ENCODE measurements at regions not wholly inside any gene's neighbourhood (a gene's known extent, or its start where the extent isn't known, plus 50 kb on each side); places are given as distances from the start of the nearest gene placed in this dataset.

GRCh38 chr4:147355847-147356246 lies 125.0 kb upstream of the EDNRA start:
- Histone ChIP-seq H2AFZ (ENCODE audit: control insufficient read depth, low read length) (no peak overlapping the region), H3K36me3 (ENCODE audit: control insufficient read depth in 2 of 2, extremely low read depth in 1 of 2, insufficient read depth in 2 of 2, low read length in 2 of 2) (no peaks in the 10 kb centered on the region), H3K4me2 (ENCODE audit: control insufficient read depth, extremely low read depth, insufficient read depth, low read depth, low read length) (no peak overlapping the region), H3K9me1 (ENCODE audit: control insufficient read depth, extremely low read depth, insufficient read depth, low read length) (no peaks in the 10 kb centered on the region), H3K27ac (ENCODE audit: control insufficient read depth, insufficient read depth, low read length) (no peak overlapping the region), H3K79me2 (ENCODE audit: control insufficient read depth, insufficient read depth, low read length) (no peaks in the 10 kb centered on the region), H3K27me3 (ENCODE audit: control insufficient read depth, extremely low read depth, insufficient read depth, low read length) (no peaks in the 10 kb centered on the region), H3K9ac (ENCODE audit: control insufficient read depth, extremely low read depth, insufficient read depth, low read length) (no peak overlapping the region), H3K4me3 (ENCODE audit: control insufficient read depth in 2 of 3, extremely low read depth in 1 of 3, insufficient read depth in 2 of 3, low read depth in 1 of 3, low read length in 3 of 3) (no peak overlapping the region), H3K9me3 (ENCODE audit: control insufficient read depth, low read depth, low read length) (peaks cover 3% of the 10 kb centered on the region), H3K4me1 (ENCODE audit: control insufficient read depth, extremely low read depth, insufficient read depth, low read length) (peaks cover 4% of the 10 kb centered on the region), H4K20me1 (ENCODE audit: control insufficient read depth, extremely low read depth, insufficient read depth, low read length) (no peaks in the 10 kb centered on the region)
- FAIRE-seq (no peak), DNase-seq (ENCODE audit: low read depth, low spot score) (no peak)
- dilution Hi-C loops (cut with MboI; ENCODE audit: extremely low pct_ligation_motif_present, low sequenced_read_pairs) = no loop called here
- TF ChIP-seq EZH2 (IDR thresholded peaks at IDR 0.05; ENCODE audit: low read length) = no peak
- TF ChIP-seq, protein P1, sequence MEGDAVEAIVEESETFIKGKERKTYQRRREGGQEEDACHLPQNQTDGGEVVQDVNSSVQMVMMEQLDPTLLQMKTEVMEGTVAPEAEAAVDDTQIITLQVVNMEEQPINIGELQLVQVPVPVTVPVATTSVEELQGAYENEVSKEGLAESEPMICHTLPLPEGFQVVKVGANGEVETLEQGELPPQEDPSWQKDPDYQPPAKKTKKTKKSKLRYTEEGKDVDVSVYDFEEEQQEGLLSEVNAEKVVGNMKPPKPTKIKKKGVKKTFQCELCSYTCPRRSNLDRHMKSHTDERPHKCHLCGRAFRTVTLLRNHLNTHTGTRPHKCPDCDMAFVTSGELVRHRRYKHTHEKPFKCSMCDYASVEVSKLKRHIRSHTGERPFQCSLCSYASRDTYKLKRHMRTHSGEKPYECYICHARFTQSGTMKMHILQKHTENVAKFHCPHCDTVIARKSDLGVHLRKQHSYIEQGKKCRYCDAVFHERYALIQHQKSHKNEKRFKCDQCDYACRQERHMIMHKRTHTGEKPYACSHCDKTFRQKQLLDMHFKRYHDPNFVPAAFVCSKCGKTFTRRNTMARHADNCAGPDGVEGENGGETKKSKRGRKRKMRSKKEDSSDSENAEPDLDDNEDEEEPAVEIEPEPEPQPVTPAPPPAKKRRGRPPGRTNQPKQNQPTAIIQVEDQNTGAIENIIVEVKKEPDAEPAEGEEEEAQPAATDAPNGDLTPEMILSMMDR (optimal IDR thresholded peaks at IDR 0.05 in 1 of 3, IDR thresholded peaks at IDR 0.05 in 1 of 3, conservative IDR thresholded peaks at IDR 0.05 in 1 of 3; ENCODE audit: extremely low read depth in 1 of 3, insufficient read depth in 2 of 3, low read length in 3 of 3) = no peak

DNA sequence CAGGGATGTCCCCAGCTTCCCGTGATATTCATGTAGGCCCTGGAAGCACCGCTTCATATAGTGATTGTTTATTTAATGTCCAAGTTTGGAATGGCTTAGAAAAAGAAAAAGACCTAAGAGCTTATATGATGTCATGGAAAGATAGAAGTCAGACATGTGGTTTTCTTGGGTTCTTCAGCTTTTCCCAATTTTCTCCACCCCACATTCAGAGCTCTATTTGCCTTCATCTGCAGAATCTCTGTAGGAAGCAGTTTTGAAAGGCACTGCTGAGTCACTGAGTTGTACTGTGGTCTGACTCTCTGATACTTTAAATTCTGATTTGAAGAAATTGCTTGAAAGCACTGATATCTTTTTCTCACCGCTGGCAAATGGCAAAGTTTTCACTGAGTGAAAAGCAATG lies 120.6 kb upstream of the EDNRA start:
- H3K27me3 ChIP-seq (ENCODE audit: control insufficient read depth, extremely low read depth, insufficient read depth, low read length) = no peaks in the 10 kb centered on the region
- FAIRE-seq (no peak), DNase-seq (ENCODE audit: low read depth, low spot score) (no peak)
- TF ChIP-seq, protein P1 (optimal IDR thresholded peaks at IDR 0.05 in 1 of 3, IDR thresholded peaks at IDR 0.05 in 1 of 3, conservative IDR thresholded peaks at IDR 0.05 in 1 of 3; ENCODE audit: extremely low read depth in 1 of 3, insufficient read depth in 2 of 3, low read length in 3 of 3) = no peak
- no peak for TF ChIP-seq EZH2 (IDR thresholded peaks at IDR 0.05; ENCODE audit: low read length)
- no peak overlapping the region for H3K4me3 ChIP-seq (ENCODE audit: control insufficient read depth in 2 of 3, extremely low read depth in 1 of 3, insufficient read depth in 2 of 3, low read depth in 1 of 3, low read length in 3 of 3)
- H3K27ac ChIP-seq (ENCODE audit: control insufficient read depth, insufficient read depth, low read length) = no peak overlapping the region
- H3K9ac ChIP-seq (ENCODE audit: control insufficient read depth, extremely low read depth, insufficient read depth, low read length) = no peak overlapping the region
- peaks cover 24% of the 10 kb centered on the region for H3K4me1 ChIP-seq (ENCODE audit: control insufficient read depth, extremely low read depth, insufficient read depth, low read length)
- no peak overlapping the region for H3K4me2 ChIP-seq (ENCODE audit: control insufficient read depth, extremely low read depth, insufficient read depth, low read depth, low read length)
- dilution Hi-C loops (cut with MboI; ENCODE audit: extremely low pct_ligation_motif_present, low sequenced_read_pairs) = no loop called here
- H2AFZ ChIP-seq (ENCODE audit: control insufficient read depth, low read length) = no peak overlapping the region
- no peaks in the 10 kb centered on the region for H3K9me3 ChIP-seq (ENCODE audit: control insufficient read depth, low read depth, low read length)
- no peaks in the 10 kb centered on the region for H3K9me1 ChIP-seq (ENCODE audit: control insufficient read depth, extremely low read depth, insufficient read depth, low read length)
- no peaks in the 10 kb centered on the region for H3K36me3 ChIP-seq (ENCODE audit: control insufficient read depth in 2 of 2, extremely low read depth in 1 of 2, insufficient read depth in 2 of 2, low read length in 2 of 2)
- H3K79me2 ChIP-seq (ENCODE audit: control insufficient read depth, insufficient read depth, low read length) = no peaks in the 10 kb centered on the region
- H4K20me1 ChIP-seq (ENCODE audit: control insufficient read depth, extremely low read depth, insufficient read depth, low read length) = no peaks in the 10 kb centered on the region
